ENCODE measurements at regions not wholly inside any gene's neighbourhood (a gene's known extent, or its start where the extent isn't known, plus 50 kb on each side); places are given as distances from the start of the nearest gene placed in this dataset.
"Not testable (repeated sequence)": the region's sequence is repeated elsewhere in the genome, so short reads cannot be mapped to it uniquely, and the experiment has no call there.

GRCh38 chrX:150092549-150092948, 154.3 kb upstream of the EOLA2 start:
- H3K4me3 ChIP-seq: no peak overlapping the region
- ATAC-seq (replicated peaks in 6 of 8): no peak
- in situ Hi-C loops (cut with MboI; ENCODE audit: low pct_unique_long_range_greater_than_20kb in 2 of 9, low sequenced_read_pairs in 9 of 9, unreplicated experiment in 9 of 9): no loop called here
- no peak overlapping the region for H3K27ac ChIP-seq
- no peaks in the 10 kb centered on the region for H3K4me1 ChIP-seq (replicated peaks in 1 of 2)
- WGBS, 10 experiments: 6 to 83% (median 38%) methylated on average over 1 to 3 of the region's 4 CpGs; no CpG with 5 or more reads in 7 of the 10 experiments

GRCh38 chrX:150094375-150094774, 156.1 kb upstream of the EOLA2 start:
- Histone ChIP-seq H3K4me3 (no peak overlapping the region), H3K4me1 (replicated peaks in 1 of 2) (no peaks in the 10 kb centered on the region), H3K27ac (no peak overlapping the region)
- WGBS, 10 experiments: 20% methylated on average over 1 of the region's 1 CpG; no CpG with 5 or more reads in 9 of the 10 experiments
- ATAC-seq (replicated peaks in 6 of 8): no peak
- in situ Hi-C loops (cut with MboI; ENCODE audit: low pct_unique_long_range_greater_than_20kb in 2 of 9, low sequenced_read_pairs in 9 of 9, unreplicated experiment in 9 of 9): no loop called here

GRCh38 chrX:150094996-150095395, 156.7 kb upstream of the EOLA2 start:
- Histone ChIP-seq H3K27ac (no peak overlapping the region), H3K4me3 (no peak overlapping the region), H3K4me1 (replicated peaks in 1 of 2) (no peaks in the 10 kb centered on the region)
- in situ Hi-C loops (cut with MboI; ENCODE audit: low pct_unique_long_range_greater_than_20kb in 2 of 9, low sequenced_read_pairs in 9 of 9, unreplicated experiment in 9 of 9): no loop called here
- ATAC-seq (replicated peaks in 6 of 8): no peak

- WGBS, 10 experiments: no CpG with 5 or more reads among the region's 2 CpGs
- in situ Hi-C loops (cut with MboI; ENCODE audit: low pct_unique_long_range_greater_than_20kb in 2 of 9, low sequenced_read_pairs in 9 of 9, unreplicated experiment in 9 of 9): no loop called here
- no peaks in the 10 kb centered on the region for H3K4me1 ChIP-seq (replicated peaks in 1 of 2)
- no peak for ATAC-seq (replicated peaks in 6 of 8)
- H3K4me3 ChIP-seq: no peak overlapping the region
- no peak overlapping the region for H3K27ac ChIP-seq
These were observed 161.0 kb upstream of the EOLA2 start for GRCh38 chrX:150099316-150099715.

GRCh38 chrX:150100261-150100660, 162.0 kb upstream of the EOLA2 start:
- WGBS, 10 experiments: 29 to 60% methylated on average over 1 of the region's 3 CpGs; no CpG with 5 or more reads in 8 of the 10 experiments
- H3K27ac ChIP-seq: no peak overlapping the region
- in situ Hi-C loops (cut with MboI; ENCODE audit: low pct_unique_long_range_greater_than_20kb in 2 of 9, low sequenced_read_pairs in 9 of 9, unreplicated experiment in 9 of 9): no loop called here
- no peaks in the 10 kb centered on the region for H3K4me1 ChIP-seq (replicated peaks in 1 of 2)
- no peak overlapping the region for H3K4me3 ChIP-seq
- no peak for ATAC-seq (replicated peaks in 6 of 8)

- WGBS, 10 experiments: 26 to 100% (median 71%) methylated on average over 1 to 6 of the region's 7 CpGs; no CpG with 5 or more reads in 3 of the 10 experiments
- in situ Hi-C loops (cut with MboI; ENCODE audit: low pct_unique_long_range_greater_than_20kb in 2 of 9, low sequenced_read_pairs in 9 of 9, unreplicated experiment in 9 of 9): no loop called here
- Histone ChIP-seq H3K4me1 (replicated peaks in 1 of 2) (no peaks in the 10 kb centered on the region), H3K27ac (no peak overlapping the region), H3K4me3 (no peak overlapping the region)
- ATAC-seq (replicated peaks in 6 of 8): no peak
These were observed 180.2 kb upstream of the EOLA2 start for GRCh38 chrX:150118476-150118875.

GRCh38 chrX:150119323-150119722, 181.0 kb upstream of the EOLA2 start:
- ATAC-seq (replicated peaks in 6 of 8): no peak
- in situ Hi-C loops (cut with MboI; ENCODE audit: low pct_unique_long_range_greater_than_20kb in 2 of 9, low sequenced_read_pairs in 9 of 9, unreplicated experiment in 9 of 9): no loop called here
- no peaks in the 10 kb centered on the region for H3K4me1 ChIP-seq (replicated peaks in 1 of 2)
- H3K27ac ChIP-seq: no peak overlapping the region
- WGBS, 10 experiments: 40 to 50% methylated on average over 1 of the region's 2 CpGs; no CpG with 5 or more reads in 8 of the 10 experiments
- H3K4me3 ChIP-seq: no peak overlapping the region

- in situ Hi-C loops (cut with MboI; ENCODE audit: low pct_unique_long_range_greater_than_20kb in 2 of 9, low sequenced_read_pairs in 9 of 9, unreplicated experiment in 9 of 9); ATAC-seq (replicated peaks in 6 of 8): not testable (repeated sequence)
These were observed 186.8 kb upstream of the EOLA2 start for GRCh38 chrX:150125045-150125444.

GRCh38 chrX:150127216-150127615, 188.9 kb upstream of the EOLA2 start:
- Histone ChIP-seq H3K27ac (no peak overlapping the region), H3K4me1 (replicated peaks in 1 of 2) (no peaks in the 10 kb centered on the region), H3K4me3 (no peak overlapping the region)
- WGBS, 10 experiments: 0 to 67% (median 45%) methylated on average over 1 to 3 of the region's 3 CpGs; no CpG with 5 or more reads in 6 of the 10 experiments
- ATAC-seq (replicated peaks in 6 of 8): no peak
- in situ Hi-C loops (cut with MboI; ENCODE audit: low pct_unique_long_range_greater_than_20kb in 2 of 9, low sequenced_read_pairs in 9 of 9, unreplicated experiment in 9 of 9): no loop called here

More at GRCh38 chrX:150125045-150125444, 186.8 kb upstream of the EOLA2 start:
- H3K4me1 ChIP-seq (replicated peaks in 1 of 2); H3K27ac ChIP-seq; H3K4me3 ChIP-seq: not testable (repeated sequence)
- 71 to 100% (median 85%) methylated on average over 1 to 2 of the region's 2 CpGs; no CpG with 5 or more reads in 6 of the 10 experiments for WGBS, 10 experiments

GRCh38 chrX:150143721-150144440, 205.6 kb upstream of the EOLA2 start:
- ATAC-seq (replicated peaks in 6 of 8): no peak

GRCh38 chrX:150146271-150146896, 208.1 kb upstream of the EOLA2 start:
- Histone ChIP-seq H3K27ac (no peak overlapping the region), H3K4me3 (no peak overlapping the region), H3K4me1 (replicated peaks in 1 of 2) (no peaks in the 10 kb centered on the region)
- WGBS, 10 experiments: no CpG with 5 or more reads among the region's 1 CpG
- in situ Hi-C loops (cut with MboI; ENCODE audit: low pct_unique_long_range_greater_than_20kb in 2 of 9, low sequenced_read_pairs in 9 of 9, unreplicated experiment in 9 of 9): no loop called here
- no peak for ATAC-seq (replicated peaks in 6 of 8)

More at GRCh38 chrX:150143721-150144440, 205.6 kb upstream of the EOLA2 start:
- WGBS, 10 experiments: 0 to 80% (median 28%) methylated on average over 1 to 4 of the region's 4 CpGs; no CpG with 5 or more reads in 2 of the 10 experiments
- H3K4me3 ChIP-seq: no peak overlapping the region
- in situ Hi-C loops (cut with MboI; ENCODE audit: low pct_unique_long_range_greater_than_20kb in 2 of 9, low sequenced_read_pairs in 9 of 9, unreplicated experiment in 9 of 9): no loop called here
- no peak overlapping the region for H3K27ac ChIP-seq
- no peaks in the 10 kb centered on the region for H3K4me1 ChIP-seq (replicated peaks in 1 of 2)

- 17 to 33% methylated on average over 2 of the region's 5 CpGs; no CpG with 5 or more reads in 8 of the 10 experiments for WGBS, 10 experiments
- H3K4me1 ChIP-seq (replicated peaks in 1 of 2): no peaks in the 10 kb centered on the region
- ATAC-seq (replicated peaks in 6 of 8): no peak
- in situ Hi-C loops (cut with MboI; ENCODE audit: low pct_unique_long_range_greater_than_20kb in 2 of 9, low sequenced_read_pairs in 9 of 9, unreplicated experiment in 9 of 9): no loop called here
- no peak overlapping the region for H3K4me3 ChIP-seq
- H3K27ac ChIP-seq: no peak overlapping the region
These were observed 210.7 kb upstream of the EOLA2 start for GRCh38 chrX:150148749-150149672.
